Amniotic epithelial cell (primary cell): ENCODE measurements at regions not wholly inside any gene's neighbourhood (a gene's known extent, or its start where the extent isn't known, plus 50 kb on each side); places are given as distances from the start of the nearest gene placed in this dataset.
"Not testable (repeated sequence)": the region's sequence is repeated elsewhere in the genome, so short reads cannot be mapped to it uniquely, and the experiment has no call there.

Experiments
- DNase-seq: peaks from one replicate; pipeline ENCODE4 v3.0.0-alpha.2; 2010; ENCODE audit warnings: low read depth

DNA sequence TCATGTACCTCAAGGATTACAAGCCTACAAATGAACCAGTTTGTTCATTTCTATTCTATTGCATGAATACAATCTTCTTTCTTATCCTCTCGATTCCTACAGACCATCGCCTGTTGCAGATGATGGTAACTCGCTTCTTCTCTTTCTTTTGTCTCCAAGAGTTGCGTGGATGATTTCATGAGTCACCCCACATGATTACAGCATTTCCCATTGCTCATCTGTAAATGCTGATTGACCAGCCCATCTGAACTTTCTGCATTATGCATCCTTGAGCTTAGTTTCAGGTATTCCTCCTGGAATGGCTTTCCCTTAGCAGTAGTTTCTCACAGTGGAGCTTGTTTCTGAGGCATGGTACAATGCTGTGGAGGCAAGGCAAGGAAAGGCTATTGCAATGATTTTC, 109.6 kb upstream of the TOPAZ1 start:
- DNase-seq = no peak

DNA sequence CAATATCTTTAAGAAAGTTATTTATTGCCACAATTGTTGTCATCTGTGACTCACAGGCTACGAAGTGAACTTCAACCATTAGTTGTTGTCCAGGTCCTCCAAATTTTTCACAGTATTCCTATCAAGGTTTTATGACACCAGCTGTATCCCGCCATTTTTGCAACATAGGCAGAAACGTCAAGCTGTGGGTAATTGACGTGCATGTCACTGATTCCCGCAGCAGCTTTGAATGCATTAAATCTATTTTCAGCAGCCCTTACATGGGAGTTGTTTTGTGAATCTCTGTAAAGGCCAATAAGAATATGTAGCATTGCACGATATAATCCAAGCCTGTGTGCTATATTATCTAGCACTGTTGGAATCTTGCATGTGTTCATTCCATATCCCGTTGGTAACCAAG, 109.1 kb upstream of the TOPAZ1 start:
- DNase-seq = no peak

DNA sequence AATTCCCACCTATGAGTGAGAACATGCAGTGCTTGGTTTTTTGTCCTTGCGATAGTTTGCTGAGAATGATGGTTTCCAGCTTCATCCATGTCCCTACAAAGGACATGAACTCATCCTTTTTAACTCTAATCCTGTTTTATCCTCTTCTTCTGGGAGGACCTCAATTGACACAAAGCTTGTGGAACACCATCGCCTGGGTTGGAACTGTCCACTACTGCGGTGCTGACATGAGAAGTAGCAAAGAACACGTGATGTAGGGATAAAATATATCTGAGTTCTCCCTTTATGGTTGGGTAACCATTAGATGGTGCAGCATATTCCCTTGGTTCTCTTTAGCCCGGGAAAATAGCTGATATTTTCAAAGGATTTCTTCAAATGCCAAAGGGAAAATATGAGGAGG, 105.3 kb upstream of the TOPAZ1 start:
- peak; percentile 11 for DNase-seq

DNA sequence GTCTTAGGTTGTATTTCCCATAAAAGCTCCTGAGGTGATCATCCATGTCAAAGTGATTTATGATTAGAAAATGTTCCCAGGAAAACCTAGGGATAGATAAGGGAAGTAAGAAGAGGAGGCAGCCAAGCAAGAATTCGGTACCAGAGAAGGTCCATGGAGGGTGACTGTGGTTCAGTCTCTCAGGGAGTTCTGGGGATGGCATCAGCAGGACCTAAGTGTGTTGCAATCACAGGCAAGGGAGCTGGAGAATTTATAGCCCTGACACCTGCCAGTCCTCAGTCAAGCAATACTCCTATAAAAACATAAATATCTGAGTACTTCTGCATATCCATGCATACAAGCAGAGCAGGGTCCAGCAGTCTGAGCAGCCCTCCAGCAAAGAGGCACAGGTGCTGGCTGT, 95.6 kb upstream of the TOPAZ1 start:
- DNase-seq = no peak

DNA sequence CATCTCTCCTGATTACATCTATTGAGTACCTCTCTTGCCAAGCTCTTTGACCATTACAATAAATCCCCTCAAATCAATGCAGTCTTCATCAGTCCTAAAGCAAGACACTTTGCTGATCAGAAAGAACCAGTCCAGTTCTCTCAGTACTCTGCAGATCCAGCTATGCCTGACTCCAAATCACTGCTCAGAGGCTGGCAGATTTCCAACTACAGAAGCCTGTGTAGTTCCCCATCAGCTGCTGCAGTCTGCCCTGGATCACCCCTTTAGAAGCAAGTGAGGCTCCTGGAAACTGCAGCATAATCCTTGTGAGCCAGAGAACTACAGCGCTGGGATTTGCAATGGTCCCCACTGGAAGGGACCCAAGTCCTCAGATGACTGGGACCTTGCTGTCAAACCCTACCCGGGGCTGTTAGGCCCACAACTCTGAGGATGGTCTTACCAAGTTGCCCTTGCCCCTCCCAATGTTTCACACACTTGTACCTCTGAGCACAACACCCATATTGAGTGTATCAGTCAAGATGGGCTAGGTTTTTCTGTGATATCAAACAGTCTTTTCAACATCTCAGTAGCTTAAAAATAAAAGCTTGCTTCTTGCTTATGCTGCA, 81.9 kb upstream of the TOPAZ1 start:
- DNase-seq = no peak

DNA sequence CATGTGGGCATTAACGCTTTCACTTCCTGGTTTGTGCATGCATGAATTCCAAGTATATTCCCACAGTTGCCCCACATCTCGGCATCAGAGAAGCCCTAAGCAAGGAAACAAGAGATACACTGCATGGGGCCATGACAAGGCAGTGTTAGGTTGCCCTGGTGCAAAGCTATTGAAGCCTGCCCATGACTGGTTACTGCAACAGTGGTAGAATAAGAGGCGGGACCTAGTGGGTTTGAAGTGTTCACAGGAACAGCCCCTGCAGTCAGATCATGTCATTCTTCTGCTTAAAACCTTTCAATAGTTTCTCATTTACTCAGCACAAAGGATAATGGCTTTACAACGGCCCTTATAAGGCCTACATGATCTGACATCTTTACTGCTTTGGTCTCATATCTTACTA, 80.9 kb upstream of the TOPAZ1 start:
- no peak for DNase-seq

DNA sequence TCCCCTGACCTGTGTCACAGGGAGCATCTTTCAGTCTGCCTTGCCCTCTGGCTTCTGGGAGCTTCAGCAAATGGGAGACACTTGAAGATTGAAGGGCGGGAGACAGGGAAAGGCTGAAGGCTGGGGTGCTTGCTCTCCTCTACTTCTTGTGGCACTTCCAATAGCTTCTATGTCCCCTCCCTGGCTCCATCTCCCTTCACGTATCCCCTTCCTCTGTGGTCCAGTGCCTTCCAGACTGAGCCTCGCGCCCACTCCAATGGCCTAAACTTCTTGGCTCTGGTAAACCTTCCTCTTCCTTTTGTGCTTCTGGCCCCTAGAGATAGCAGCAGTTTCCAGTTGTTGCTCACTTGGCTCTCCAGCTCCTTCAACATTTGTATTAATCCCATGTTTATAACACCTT, 69.8 kb upstream of the TOPAZ1 start:
- DNase-seq = no peak

DNA sequence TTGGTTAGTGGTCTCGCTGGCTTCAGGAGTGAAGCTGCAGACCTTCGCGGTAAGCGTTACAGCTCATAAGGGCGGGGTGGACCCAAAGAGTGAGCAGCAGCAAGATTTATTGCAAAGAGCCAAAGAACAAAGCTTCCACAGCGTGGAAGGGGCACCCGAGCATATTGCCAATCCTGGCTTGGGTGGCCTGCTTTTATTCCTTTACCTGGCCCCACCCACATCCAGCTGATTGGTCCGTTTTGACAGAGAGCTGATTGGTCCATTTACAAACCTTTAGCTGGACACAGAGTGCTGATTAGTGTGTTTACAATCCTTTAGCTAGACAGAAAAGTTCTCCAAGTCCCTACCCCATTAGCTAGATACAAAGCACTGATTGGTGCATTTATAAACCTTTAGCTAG, 69.0 kb upstream of the TOPAZ1 start:
- not testable (repeated sequence) for DNase-seq

DNA sequence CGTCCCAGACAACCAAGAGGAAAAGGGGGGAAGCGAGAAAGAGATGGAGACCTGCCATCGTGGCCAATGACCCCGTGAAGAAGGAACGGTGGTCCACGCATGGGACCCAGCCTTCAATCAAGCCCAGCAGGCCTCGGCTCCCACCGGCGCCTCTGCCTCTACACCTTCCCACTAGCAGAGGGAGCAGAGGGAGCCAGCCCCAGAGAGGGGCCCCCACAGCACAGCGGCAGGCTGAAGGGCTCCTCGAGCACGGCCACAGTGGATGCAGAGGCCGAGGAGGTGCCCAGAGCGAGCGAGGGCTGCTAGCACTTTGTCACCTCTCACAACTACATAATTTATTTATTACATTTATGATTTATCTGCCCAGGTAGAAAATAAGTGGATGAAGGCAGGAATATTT, 68.4 kb upstream of the TOPAZ1 start:
- no peak for DNase-seq

DNA sequence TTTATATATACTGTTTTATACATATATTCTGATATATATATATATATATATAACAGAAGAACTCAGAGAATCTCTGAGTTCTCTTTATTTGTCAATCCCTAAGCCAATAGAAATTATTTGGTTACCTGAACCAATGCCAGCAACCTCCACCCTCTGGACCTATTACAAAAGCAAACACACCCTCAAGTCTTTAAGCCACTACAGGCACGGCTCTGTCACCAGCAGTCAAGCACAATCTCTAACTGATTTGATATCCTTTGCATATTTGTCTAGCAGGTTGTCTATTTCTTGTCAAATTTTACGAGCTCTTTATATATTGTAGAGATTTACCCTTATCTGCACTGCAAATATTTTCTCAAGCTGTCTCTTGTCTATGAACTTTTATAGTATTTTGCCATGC, 66.6 kb upstream of the TOPAZ1 start:
- DNase-seq = no peak

DNA sequence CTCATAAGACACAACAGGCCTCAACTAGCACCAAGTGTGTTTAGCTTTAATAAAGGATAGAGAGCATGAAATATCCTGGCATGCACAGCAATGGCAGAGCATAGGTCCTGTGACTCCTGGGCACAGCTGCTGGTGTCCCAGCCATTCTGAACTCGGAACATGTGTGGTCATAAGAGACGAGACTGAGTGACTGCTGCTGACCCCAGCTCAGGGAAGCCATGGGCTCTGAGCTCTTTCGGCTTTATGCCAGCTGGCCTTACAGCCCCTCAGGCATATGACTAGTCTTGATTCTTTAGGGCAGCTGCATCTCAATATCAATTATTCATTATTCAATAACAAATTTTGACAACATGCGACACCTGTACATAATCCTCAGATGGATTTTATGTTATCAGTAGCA, 62.4 kb upstream of the TOPAZ1 start:
- no peak for DNase-seq

DNA sequence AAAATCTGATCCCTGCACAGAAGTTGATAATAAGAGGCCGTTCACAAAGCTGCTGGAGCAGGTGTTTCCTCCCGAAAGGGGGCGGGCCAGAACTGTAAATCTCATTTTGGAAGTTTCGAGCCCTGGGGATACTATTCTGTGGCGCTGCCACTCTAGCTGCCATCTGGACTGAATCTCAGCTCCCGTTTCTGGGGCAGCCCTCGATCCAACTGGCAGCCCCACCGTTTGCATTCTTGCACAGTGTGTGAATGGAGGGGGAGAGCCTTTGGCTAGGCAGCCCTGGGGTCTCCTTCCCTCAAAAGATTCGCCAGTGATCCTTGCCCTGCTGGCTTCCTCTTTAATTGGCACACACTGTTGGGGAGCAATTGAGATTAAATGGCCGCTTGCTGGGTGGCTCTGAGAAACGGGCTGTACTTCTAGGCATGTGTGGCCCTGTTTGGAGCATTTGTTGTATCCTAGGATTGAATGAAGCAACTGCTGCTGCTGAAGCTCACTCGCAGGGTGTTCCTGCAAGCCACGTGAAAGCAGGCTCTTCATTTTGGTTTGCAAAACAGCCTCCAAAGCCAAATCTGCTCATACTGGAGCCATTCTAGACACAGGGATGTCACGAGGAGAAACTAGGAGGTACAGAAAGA, 57.2 kb upstream of the TOPAZ1 start:
- no peak for DNase-seq

DNA sequence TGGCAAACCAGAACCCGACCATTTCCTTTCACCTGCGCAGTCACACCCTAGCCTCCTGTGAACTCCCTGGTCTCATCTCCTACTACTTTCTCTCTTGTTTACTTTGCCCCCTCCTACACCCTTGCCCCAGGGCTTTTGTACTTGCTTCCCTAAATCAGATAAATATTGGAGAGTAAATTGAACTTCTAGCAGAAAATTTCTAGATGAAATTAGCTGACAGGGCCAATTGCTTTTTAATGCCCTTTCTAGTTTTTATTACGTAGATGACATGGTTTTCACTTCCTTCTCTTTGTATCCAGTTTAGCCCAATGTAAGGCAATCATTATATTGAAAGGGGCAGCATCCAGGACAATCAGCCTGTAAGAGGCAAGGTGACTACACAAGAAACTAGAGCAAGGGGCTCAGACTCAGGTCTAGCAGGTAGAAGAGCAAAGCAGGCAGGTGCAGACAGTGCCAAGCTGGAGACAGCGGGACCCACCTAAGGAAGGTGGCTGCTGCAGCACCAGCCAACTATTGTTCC, 56.2 kb upstream of the TOPAZ1 start:
- DNase-seq = no peak

DNA sequence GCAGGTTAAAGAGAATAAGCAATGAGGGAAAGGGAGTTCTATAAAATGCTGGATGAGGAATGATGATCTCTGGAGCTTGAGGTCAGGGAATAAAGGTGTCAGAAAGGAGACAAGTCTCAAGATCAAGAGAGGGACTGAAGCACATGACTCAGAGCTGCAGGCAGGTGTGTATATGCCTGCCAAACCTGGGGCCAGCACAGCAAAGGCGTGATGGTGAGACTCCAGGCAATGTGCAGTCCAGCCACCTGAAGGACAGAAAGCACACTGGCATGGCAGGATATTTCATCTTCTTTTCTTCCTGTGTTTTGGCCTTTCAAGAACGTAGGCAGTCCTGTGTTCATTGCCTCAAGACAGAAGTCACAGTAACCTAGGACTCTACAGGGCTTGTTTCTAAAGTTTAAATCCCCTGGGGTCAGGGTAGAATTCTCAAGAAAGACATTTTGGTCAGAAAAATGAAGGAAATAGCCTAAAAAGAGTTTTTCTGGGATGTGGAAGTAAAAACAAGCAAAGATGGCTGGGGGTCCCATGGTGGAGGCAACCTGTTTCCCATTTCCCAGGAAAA, 55.5 kb upstream of the TOPAZ1 start:
- DNase-seq = no peak

DNA sequence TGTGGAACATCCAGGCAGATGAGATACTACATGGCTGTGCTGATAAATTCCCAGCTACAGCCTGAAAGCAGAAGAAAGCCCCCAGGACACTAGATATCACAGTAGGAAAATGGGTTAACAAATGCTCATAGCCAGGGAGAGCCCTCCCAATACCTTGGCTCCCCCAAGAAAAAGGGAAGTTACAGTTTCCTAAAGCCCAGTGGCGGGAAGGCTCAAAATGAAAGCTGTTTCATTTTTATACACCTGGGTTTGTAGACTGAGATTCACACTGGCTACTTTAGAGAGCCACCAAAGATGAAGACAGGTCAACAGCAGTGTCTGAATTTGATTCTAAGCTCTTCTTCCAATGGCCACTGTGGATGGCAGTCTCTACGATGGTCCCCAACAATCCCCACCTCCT, 55.0 kb upstream of the TOPAZ1 start:
- no peak for DNase-seq
